GM18505 (cell line): ENCODE measurements at regions not wholly inside any gene's neighbourhood (a gene's known extent, or its start where the extent isn't known, plus 50 kb on each side); places are given as distances from the start of the nearest gene placed in this dataset.

ENCODE experiments used
- ATAC-seq: cut with Tn5 transposase; IDR thresholded peaks from one replicate; pipeline ENCODE4 v1.9.1; 2021; ENCODE audit not compliant: unreplicated experiment
- POLR2A ChIP-seq: IDR thresholded peaks from 4 replicates; pipeline ENCODE4 v1.6.1; 2011; ENCODE audit warnings: borderline replicate concordance; ENCODE audit not compliant: insufficient read depth, insufficient read length; ENCODE audit errors: extremely low read depth

DNA sequence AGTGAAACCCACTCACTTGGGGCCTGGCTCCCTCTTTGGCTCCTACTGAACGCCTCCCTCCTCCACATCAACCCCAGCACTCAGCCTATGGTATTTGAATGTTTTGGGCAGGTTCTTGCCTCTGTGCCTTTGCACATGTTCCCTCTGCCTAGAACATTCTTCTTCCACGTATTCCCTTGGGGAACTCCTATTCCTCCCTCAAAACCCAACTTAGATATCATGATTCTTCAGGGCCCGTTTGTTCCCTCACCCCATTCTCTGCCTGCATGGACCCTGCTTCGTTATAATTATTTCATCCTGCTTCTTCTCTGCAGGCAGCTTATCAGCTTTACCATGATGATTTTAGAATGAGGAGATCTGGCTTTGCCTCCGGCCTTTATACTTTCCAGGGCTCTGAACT, 215.0 kb upstream of the IER5L start:
- no peak for ATAC-seq
- TF ChIP-seq POLR2A = no peak

GRCh38 chr9:129392093-129392541, 214.1 kb upstream of the IER5L start:
- no peak for TF ChIP-seq POLR2A

DNA sequence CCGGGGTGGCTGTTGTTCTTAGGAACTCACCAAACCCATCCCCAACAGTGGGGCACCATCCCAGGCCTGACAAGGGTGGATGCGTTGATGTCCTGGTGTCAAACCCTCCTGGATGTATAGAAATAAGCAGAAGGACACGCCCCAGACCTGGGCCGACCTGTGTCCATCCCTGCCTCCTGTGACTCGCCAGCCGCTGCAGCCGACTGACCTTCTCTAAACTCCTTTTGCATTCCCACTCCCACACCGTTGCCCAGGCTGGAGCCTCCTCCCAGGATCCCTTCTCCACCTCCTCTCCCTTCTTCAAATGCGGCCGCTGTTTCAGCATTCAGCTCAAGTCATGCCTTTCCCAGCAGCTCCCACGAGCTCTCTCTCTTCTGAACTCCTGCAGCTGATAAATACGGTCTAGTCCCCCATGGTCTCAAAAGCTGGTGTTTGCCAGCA, 213.2 kb upstream of the IER5L start:
- no peak for TF ChIP-seq POLR2A
- no peak for ATAC-seq

More at GRCh38 chr9:129392093-129392541, 214.1 kb upstream of the IER5L start:
- no peak for ATAC-seq

GRCh38 chr9:129390541-129390940, 212.5 kb upstream of the IER5L start:
- ATAC-seq = no peak
- TF ChIP-seq POLR2A = no peak

DNA sequence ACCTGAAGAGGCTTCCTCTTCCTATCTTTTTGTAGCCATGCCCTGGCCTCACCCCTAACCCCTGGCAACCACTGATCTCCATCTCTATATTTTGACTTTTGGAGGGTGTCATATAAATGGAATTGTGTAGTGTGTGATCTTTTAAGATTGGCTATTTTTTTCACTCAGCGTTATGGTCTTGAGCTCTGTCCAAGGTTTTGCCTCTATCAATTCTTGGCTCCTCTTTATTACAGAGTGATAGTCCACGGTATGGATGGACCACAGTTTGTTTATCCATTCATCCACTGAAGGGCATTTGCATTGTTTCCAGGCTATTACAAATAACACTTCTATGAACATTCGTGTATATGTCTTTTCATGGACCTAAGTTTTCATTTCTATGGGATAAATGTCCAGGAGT, 209.8 kb upstream of the IER5L start:
- ATAC-seq = no peak
- TF ChIP-seq POLR2A = no peak

DNA sequence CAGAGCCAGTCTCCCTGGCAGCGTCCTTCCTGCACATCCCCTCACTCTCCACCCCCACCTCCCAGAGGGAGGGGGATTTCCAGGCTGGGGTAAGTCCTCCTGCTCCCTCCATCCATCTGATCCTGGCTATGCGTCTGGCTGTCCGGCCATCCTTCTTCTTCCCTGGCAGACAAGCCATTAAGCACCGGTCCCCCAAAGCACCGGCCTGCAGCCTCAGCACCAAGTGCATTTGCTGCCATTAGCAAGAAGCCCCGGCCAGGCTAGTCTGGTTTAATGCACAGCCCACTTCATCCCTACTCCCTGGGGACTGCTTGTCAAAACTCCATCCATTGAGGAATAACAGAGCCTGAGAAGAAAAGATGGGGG, 208.7 kb upstream of the IER5L start:
- no peak for TF ChIP-seq POLR2A
- no peak for ATAC-seq

GRCh38 chr9:129385211-129385934, 207.3 kb upstream of the IER5L start:
- ATAC-seq = no peak
- TF ChIP-seq POLR2A = no peak

- no peak for ATAC-seq
- no peak for TF ChIP-seq POLR2A
Measured at GRCh38 chr9:129384491-129385210, 206.6 kb upstream of the IER5L start.

GRCh38 chr9:129383561-129384490, 205.8 kb upstream of the IER5L start:
- ATAC-seq = peak; percentile 74
- peak; percentile 58 for TF ChIP-seq POLR2A

DNA sequence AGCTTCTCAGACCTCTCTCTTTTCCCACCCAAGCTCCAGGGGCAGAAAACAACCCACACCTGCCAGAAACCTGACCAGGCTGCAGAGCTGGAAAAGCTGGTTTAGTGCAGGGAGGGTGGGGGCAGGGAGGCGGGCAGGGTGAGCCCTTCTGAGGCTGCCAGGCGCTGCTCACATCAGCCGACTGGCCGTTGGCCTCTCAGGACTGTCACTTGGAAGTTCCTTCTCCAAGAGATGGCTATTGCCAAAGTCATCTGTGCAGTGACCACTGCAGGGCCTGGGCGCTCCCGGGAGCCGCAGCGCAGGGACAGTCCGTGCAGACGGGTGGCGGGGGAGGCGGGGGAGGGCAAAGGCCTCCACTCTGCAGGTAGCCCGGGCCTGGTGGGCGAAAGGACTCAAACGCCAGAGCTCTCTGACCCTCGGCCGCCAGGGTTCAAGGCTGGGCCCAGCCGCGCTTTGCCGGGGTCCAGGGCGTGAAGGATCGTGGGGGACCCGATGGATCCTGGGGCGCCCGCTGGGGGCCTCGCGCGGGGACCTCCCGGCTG, 205.0 kb upstream of the IER5L start:
- no peak for ATAC-seq
- TF ChIP-seq POLR2A = no peak

DNA sequence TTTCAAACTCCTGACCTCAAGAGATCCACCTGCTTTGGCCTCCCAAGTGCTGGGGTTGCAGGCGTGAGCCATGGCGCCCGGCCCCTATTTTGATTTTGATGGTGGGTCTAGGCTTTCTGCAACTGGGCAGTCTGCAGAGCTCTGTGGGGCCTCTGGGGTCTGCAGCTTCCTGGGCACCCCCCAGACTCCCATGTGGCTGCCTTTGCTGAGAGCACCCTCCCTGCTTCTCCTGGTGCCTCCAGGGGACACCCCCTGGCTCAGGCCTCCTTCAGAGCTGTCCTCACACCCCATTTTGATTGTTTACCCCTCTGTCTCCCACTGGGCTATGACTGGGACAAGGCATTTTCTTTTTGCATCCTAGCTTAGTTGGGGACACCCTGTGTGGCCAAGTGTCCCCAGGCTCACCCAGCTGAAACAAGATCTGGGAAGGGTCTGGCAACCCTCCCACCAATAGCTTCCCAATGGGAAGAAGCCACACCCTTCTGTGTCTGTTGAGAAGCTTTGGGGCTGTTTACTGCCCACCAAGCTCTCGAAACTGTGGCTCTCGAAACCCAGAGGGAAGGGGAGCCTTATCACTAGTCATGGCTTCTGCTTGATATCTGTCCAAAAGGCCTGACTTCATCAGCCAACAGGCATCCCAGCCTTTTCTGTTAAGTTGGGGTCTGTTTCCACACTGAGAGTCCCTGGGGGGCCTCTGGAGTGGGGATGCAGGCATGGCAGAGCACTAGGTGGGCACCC, 204.4 kb upstream of the IER5L start:
- ATAC-seq = no peak

DNA sequence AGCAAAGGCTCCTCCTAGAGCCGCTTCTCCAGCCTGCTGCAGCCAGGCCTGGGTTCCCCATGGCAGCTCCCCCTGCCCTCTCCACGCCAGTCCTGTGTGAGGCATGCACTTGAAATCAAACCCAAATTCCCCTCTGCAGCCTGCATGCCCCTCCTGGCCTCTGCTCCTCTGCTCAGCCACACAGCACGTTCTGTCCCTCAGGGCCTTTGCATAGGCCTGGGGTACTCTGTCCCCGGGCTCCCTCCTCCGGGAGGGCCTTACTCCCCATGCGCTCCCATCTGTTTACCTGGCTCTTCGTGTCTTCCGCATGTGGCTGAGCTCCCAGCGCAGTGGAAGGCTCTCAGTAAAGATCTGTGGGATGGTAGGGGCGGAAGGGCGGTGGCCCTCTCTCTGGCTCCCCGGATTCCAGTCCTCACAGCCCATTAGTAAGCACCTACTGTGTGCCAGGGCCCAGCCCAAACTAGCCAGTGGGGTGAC, 203.5 kb upstream of the IER5L start:
- ATAC-seq = no peak
- TF ChIP-seq POLR2A = no peak

More for the DNA sequence above, 204.4 kb upstream of the IER5L start:
- no peak for TF ChIP-seq POLR2A

- no peak for TF ChIP-seq POLR2A
Measured at GRCh38 chr9:129380961-129381401, 202.9 kb upstream of the IER5L start.

GRCh38 chr9:129379886-129380285, 201.8 kb upstream of the IER5L start:
- no peak for TF ChIP-seq POLR2A
- ATAC-seq = no peak

More at GRCh38 chr9:129380961-129381401, 202.9 kb upstream of the IER5L start:
- no peak for ATAC-seq
